Gastroesophageal sphincter (tissue), 4 donors: ENCODE measurements at regions not wholly inside any gene's neighbourhood (a gene's known extent, or its start where the extent isn't known, plus 50 kb on each side); places are given as distances from the start of the nearest gene placed in this dataset.

Experiments used
- ATAC-seq: fragments of 150-250 bp; one replicate; pipeline ENCODE4 v1.9.1; 2016; ENCODE audit warnings: mild to moderate bottlenecking, moderate library complexity
- H3K27ac ChIP-seq, 4 donors: fragments of 200-600 bp; sonication (generic) in 3 of 4; 1 replicate in 3 of 4; 2 replicates in 1 of 4; pipeline ENCODE4 v1.5.1; 2016 to 2019
- H3K27me3 ChIP-seq: fragments of 200-600 bp; sonication (generic); one replicate; pipeline ENCODE4 v1.5.1; 2019
- H3K36me3 ChIP-seq, 2 donors: fragments of 200-600 bp; sonication (generic); one replicate each; pipeline ENCODE4 v1.5.1; 2019; ENCODE audit warnings: control low read depth in 1 of 2
- H3K4me1 ChIP-seq, 3 donors: fragments of 200-600 bp; sonication (generic); 1 replicate in 2 of 3; 2 replicates in 1 of 3; pipeline ENCODE4 v1.5.1; 2016 to 2019; ENCODE audit warnings: control low read depth in 2 of 3
- H3K4me3 ChIP-seq, 2 donors: fragments of 200-600 bp; sonication (generic); one replicate each; pipeline ENCODE4 v1.5.1; 2019; ENCODE audit warnings: mild to moderate bottlenecking in 1 of 2, moderate library complexity in 1 of 2
- H3K9me3 ChIP-seq, 3 donors: fragments of 200-600 bp; sonication (generic); one replicate each; pipeline ENCODE4 v1.5.1; 2017 to 2019; ENCODE audit warnings: control low read depth in 2 of 3
- CTCF ChIP-seq, 4 experiments: fragments of 200-600 bp in 2 of 4; fragments of 450-650 bp in 2 of 4; sonication (generic) in 1 of 4; IDR thresholded peaks; one replicate each; pipeline ENCODE4 v1.5.1; 2017 to 2019; ENCODE audit warnings: antibody characterized with exemption in 4 of 4, mild to moderate bottlenecking in 2 of 4, moderate library complexity in 2 of 4
- EP300 ChIP-seq: sonication (generic); formaldehyde crosslinking; IDR thresholded peaks from one replicate; pipeline ENCODE4 v1.6.1; 2017; ENCODE audit warnings: antibody characterized with exemption, mild to moderate bottlenecking
- POLR2A ChIP-seq, 2 donors: fragments of 450-650 bp; IDR thresholded peaks; one replicate each; pipeline ENCODE4 v1.6.1; 2017; ENCODE audit warnings: antibody characterized with exemption in 2 of 2, mild to moderate bottlenecking in 2 of 2, moderate library complexity in 1 of 2
- POLR2AphosphoS5 ChIP-seq: sonication (generic); formaldehyde crosslinking; IDR thresholded peaks from one replicate; pipeline ENCODE4 v1.6.1; 2017; ENCODE audit warnings: antibody characterized with exemption
- whole genome bisulfite sequencing, 2 donors: methylation state at CpG; one replicate each; pipeline ENCODE4 v1.1.5; 2018; ENCODE audit warnings: low coverage in 1 of 2; 5-methylcytosine and 5-hydroxymethylcytosine counted together

GRCh38 chr4:58935332-58935731, 1825.1 kb upstream of the IGFBP7 start:
- ATAC-seq, result no peak

GRCh38 chr4:58936436-58936835, 1826.3 kb upstream of the IGFBP7 start:
- no peak for ATAC-seq
- 80 to 88% methylated on average over 1 of the region's 1 CpG for WGBS, 2 donors
- TF ChIP-seq POLR2A (IDR thresholded peaks at IDR 0.05) (no peak), CTCF (IDR thresholded peaks at IDR 0.05) (no peak), EP300 (no peak), POLR2AphosphoS5 (no peak)
- no peaks in the 10 kb centered on the region for H3K4me1 ChIP-seq
- H3K4me3 ChIP-seq, result no peak overlapping the region
- H3K36me3 ChIP-seq, result no peaks in the 10 kb centered on the region
- no peak overlapping the region for H3K27ac ChIP-seq
- H3K27me3 ChIP-seq, result no peaks in the 10 kb centered on the region
- peaks cover 0 to 4% (median 0%) of the 10 kb centered on the region in 3 donors for H3K9me3 ChIP-seq

More at GRCh38 chr4:58935332-58935731, 1825.1 kb upstream of the IGFBP7 start:
- Histone ChIP-seq H3K4me1 (no peaks in the 10 kb centered on the region), H3K4me3 (no peak overlapping the region), H3K9me3 (peaks cover 0 to 12% (median 0%) of the 10 kb centered on the region in 3 donors), H3K27ac (no peak overlapping the region), H3K36me3 (no peaks in the 10 kb centered on the region), H3K27me3 (no peaks in the 10 kb centered on the region)
- 66 to 76% methylated on average over 2 of the region's 2 CpGs for WGBS, 2 donors
- no peak for TF ChIP-seq POLR2A (IDR thresholded peaks at IDR 0.05)
- TF ChIP-seq POLR2AphosphoS5, result no peak
- TF ChIP-seq EP300, result no peak
- TF ChIP-seq CTCF (IDR thresholded peaks at IDR 0.05), result no peak

GRCh38 chr4:58940167-58940566, 1830.0 kb upstream of the IGFBP7 start:
- H3K4me1 ChIP-seq, result no peaks in the 10 kb centered on the region
- ATAC-seq, result no peak
- no peak overlapping the region for H3K27ac ChIP-seq
- no peaks in the 10 kb centered on the region for H3K27me3 ChIP-seq
- TF ChIP-seq POLR2AphosphoS5, result no peak
- no peak for TF ChIP-seq CTCF (IDR thresholded peaks at IDR 0.05)
- TF ChIP-seq POLR2A (IDR thresholded peaks at IDR 0.05), result no peak
- TF ChIP-seq EP300, result no peak
- no peak overlapping the region for H3K4me3 ChIP-seq
- WGBS, 2 donors, result 65 to 79% methylated on average over 3 of the region's 3 CpGs
- no peaks in the 10 kb centered on the region for H3K9me3 ChIP-seq
- H3K36me3 ChIP-seq, result no peaks in the 10 kb centered on the region

GRCh38 chr4:58941286-58941685, 1831.1 kb upstream of the IGFBP7 start:
- Histone ChIP-seq H3K27ac (no peak overlapping the region), H3K4me3 (no peak overlapping the region), H3K36me3 (no peaks in the 10 kb centered on the region), H3K27me3 (no peaks in the 10 kb centered on the region), H3K4me1 (no peaks in the 10 kb centered on the region), H3K9me3 (no peaks in the 10 kb centered on the region)
- TF ChIP-seq POLR2A (IDR thresholded peaks at IDR 0.05) (no peak), EP300 (no peak), POLR2AphosphoS5 (no peak), CTCF (IDR thresholded peaks at IDR 0.05) (no peak)
- ATAC-seq, result no peak
- WGBS, 2 donors, result 58 to 80% methylated on average over 1 of the region's 1 CpG

GRCh38 chr4:58953575-58953974, 1843.4 kb upstream of the IGFBP7 start:
- H3K9me3 ChIP-seq, result no peaks in the 10 kb centered on the region

More at GRCh38 chr4:58953575-58953974, 1843.4 kb upstream of the IGFBP7 start:
- H3K27me3 ChIP-seq, result no peaks in the 10 kb centered on the region
- 34 to 63% methylated on average over 2 of the region's 2 CpGs for WGBS, 2 donors
- no peak for ATAC-seq
- H3K4me3 ChIP-seq, result no peak overlapping the region
- H3K4me1 ChIP-seq, result no peaks in the 10 kb centered on the region
- no peak overlapping the region for H3K27ac ChIP-seq
- no peaks in the 10 kb centered on the region for H3K36me3 ChIP-seq
- TF ChIP-seq EP300 (no peak), POLR2AphosphoS5 (no peak), POLR2A (IDR thresholded peaks at IDR 0.05) (no peak), CTCF (IDR thresholded peaks at IDR 0.05) (no peak)
